GM18951 (cell line): ENCODE measurements at regions not wholly inside any gene's neighbourhood (a gene's known extent, or its start where the extent isn't known, plus 50 kb on each side); places are given as distances from the start of the nearest gene placed in this dataset.

Experiments used
- POLR2A ChIP-seq: IDR thresholded peaks from 4 replicates; pipeline ENCODE4 v1.6.1; 2011; ENCODE audit warnings: mild to moderate bottlenecking; ENCODE audit not compliant: insufficient read length, insufficient read depth; ENCODE audit errors: extremely low read depth
- in situ Hi-C: fragments of 300-500 bp; cut with MboI; formaldehyde crosslinking; loops from one replicate; pipeline ENCODE4 v1.12.0; 2022; ENCODE audit warnings: low sequenced_read_pairs, mixed read lengths, inconsistent platforms; ENCODE audit not compliant: unreplicated experiment

DNA sequence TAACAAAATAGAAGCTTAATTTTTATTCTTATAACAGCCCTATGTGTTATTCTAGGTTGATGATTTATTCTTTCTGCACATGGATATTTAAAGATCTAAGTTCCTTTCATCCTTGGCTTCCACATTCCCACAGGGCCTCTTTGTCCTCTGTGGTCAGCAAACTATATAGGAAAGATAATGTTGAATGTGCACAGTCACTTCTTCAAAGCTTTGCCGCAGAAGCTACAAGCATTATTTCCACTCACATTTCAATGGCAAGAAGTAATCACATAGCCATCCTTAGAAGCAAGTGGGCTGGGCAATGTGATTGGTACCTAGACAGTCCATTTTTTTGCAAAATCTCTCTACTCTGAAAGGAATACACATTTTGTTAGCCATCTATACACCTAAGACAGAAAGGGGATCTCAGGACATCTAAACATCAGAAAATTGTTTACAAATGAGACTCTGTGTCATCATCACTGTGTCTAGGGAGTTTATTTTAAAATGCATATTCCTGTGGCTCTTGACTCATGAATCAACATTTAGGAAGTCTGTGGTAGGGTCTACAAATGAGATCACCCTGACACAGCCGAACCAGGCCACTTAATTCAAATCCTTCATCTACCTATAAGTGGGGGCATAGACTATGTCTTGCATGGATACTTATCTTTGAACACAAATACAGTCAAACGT lies 1060.5 kb downstream of the XPNPEP1 start:
- TF ChIP-seq POLR2A, result no peak
- in situ Hi-C loops, result no loop called here

DNA sequence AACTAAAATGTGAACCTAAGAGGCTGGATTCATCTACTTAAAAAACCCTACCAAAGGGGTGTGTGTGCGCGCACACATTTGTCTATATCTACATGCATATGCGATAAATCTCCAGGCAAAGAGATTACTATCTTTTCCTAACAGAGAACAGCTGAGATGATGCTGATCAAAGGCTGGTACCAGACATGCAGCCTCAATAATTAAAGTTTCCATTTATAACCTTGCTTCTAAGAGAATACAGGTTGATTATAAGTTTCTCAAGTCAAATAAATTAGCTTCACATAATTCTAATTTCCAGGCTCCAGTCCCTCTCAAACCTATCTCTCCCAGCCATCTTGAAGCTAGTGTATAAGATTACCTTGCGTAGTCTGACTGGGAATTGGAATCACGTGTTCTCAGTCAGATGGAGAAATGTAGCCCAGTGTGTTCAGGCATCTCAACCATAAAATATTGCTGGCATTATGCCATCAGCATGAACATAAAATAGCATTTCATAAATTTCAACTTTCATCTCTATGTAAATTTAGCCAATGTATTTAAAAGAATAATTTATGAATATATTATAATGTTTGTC lies 1062.0 kb downstream of the XPNPEP1 start:
- no peak for TF ChIP-seq POLR2A
- in situ Hi-C loops, result no loop called here

DNA sequence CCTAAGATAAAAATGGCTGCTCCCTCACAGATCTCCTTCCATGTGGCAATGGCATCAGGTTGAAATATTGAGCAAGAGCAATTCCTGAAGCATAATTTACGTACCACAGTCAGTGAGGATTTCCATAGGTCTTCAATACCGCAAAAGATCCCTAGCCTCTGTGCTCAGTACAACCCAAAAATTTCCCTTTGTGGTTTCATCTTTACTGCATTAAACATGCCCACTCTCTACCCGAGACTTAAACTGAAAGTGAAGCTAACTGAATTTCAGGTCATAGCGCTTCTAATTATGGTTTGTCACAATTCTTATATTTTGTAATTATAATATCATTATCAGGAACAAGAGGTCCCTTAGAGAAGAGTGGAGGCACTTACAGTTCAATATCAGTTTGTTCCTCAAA lies 1071.1 kb downstream of the XPNPEP1 start:
- no peak for TF ChIP-seq POLR2A

DNA sequence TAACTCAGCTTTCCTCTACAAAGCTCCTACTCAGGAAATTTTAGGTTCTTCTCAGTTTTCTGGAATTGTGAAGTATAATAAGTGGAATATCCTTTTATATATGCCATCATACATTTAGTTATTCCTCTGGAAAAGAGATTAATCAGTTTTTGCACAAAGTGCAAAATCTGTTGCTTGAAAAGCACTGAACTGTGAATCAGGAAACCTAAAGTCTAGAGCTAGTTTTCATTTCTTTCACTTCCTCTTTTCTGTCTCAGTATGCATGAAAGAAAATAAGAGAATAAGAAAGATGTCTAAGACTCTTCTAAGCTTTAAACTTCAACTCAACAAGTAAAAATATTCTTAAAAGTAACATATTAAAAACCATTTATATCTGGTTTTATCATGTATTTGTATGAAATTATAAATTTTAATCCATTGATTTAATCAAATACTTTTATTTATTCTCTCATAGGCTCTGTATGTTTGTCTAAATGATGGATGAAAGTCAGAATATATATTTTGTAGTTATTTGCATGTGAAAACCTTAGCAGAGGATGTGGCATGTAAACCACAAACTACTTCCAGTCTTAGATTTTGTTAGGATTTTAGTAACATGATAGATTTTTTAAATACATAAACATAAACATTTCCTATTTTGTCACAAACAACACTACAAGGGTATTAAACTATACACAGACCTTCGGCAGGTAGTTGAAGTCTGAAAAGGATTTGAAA lies 1073.0 kb downstream of the XPNPEP1 start:
- TF ChIP-seq POLR2A, result no peak
- in situ Hi-C loops, result no loop called here

More for the DNA sequence above, 1071.1 kb downstream of the XPNPEP1 start:
- in situ Hi-C loops, result no loop called here

DNA sequence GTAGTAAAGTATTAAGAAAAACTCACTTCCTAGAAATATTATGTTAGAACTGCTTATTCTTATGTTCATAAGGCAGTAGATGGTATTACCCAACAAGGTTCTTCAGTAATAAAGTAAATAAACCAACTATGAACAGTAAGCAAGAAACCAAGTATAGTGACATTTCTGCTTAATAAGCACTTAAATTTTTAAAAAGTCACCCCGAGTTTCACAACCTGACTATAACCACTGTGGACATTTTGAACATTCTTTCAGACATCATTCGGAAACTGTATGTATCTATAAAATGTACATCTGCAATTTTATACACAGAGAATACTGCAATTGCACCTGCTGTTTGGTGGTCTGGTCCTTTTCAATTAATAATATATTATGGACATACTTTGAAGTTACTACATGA lies 1073.6 kb downstream of the XPNPEP1 start:
- in situ Hi-C loops, result no loop called here
- TF ChIP-seq POLR2A, result no peak

DNA sequence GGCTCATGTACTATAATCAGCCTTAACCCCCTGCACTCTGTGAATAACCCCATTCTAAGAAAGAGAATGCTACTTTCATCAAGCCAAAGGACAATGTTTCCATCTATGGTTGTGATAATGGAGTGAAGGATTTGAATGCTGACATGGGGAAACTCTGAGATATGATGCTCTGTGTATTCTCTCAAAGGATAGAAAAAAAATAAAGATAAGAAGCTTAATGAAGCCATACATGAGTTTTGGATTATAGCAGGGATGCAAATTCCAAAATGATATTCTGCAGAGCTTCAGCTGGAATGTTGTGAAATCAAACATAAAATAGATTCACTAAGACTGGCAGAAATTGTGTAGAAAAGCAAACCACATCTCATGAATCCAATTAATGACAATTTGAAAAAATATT lies 1074.1 kb downstream of the XPNPEP1 start:
- TF ChIP-seq POLR2A, result no peak
- in situ Hi-C loops, result no loop called here

DNA sequence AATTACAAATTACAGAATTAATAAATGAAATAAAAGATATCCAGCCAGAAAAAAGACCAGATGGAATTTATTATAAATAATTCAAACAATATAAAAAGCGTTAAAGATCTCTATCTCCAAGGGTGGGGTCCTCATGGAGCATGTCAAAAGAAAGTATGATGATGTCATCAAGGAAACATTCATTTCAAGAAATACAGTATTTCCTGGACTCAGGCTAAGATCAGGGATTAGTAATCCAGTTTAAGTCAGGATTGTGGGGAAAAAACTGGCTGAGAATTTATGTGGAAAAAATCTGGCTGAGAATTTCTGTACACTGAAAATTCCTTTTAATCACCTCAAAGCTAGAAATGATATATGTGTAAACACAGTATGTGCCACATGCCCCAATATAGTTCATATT lies 1075.3 kb downstream of the XPNPEP1 start:
- in situ Hi-C loops, result no loop called here
- no peak for TF ChIP-seq POLR2A

DNA sequence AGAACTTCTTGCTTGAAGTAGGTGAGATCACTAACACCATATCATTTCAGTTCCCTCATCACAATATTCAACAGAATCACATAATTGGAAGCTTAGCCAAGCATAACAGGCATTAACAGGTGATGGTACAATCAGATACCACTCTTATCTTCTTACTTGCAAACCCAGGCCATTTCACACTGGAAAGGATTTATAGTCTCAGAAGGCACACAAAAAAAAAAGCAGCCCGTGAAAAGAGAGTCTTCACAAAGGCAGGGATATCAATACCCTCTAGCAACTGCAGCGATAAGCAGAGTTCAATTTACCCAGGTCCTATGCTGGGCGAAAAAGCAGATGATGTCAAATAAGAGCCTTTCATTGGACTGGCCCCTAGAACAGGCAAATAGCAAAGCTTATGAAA lies 1082.4 kb downstream of the XPNPEP1 start:
- no peak for TF ChIP-seq POLR2A
- in situ Hi-C loops, result no loop called here

DNA sequence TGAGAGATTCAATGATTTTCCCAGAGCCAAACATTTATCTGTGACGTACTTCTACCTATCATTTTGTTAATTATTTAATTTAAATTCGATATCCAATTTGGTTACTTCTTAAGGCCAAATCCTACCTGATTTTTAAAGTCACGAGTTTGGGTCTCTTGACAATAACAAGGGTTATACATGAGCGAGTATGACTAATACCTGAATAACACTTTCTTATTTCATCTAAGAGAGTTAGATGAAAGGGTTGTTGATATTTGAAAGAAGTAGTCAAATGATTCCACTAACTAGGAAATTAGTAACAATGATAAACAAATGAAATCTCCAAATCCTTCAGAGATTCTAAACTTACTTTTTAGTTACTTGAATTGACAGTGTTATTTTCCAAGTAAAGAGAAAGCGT lies 1086.9 kb downstream of the XPNPEP1 start:
- TF ChIP-seq POLR2A, result no peak
- in situ Hi-C loops, result no loop called here

DNA sequence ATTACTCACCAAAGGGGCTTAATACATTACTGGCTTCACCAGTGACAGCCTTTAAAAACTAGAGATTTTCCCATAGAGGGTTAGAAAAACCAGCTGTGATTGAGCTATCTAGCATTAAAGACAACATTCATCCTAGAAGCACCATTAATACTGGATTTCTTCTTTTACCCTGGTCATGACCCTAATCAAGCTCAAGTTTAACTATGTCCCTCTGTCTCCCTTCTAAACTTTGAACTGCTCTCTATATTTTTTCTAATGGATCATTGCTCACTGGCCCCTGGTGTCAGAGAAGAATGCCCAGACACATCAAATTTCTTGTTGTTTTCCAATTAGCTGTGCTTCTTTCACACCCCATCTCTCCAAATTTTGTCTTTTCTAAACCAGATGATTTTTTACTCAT lies 1101.3 kb downstream of the XPNPEP1 start:
- no peak for TF ChIP-seq POLR2A
- in situ Hi-C loops, result no loop called here

DNA sequence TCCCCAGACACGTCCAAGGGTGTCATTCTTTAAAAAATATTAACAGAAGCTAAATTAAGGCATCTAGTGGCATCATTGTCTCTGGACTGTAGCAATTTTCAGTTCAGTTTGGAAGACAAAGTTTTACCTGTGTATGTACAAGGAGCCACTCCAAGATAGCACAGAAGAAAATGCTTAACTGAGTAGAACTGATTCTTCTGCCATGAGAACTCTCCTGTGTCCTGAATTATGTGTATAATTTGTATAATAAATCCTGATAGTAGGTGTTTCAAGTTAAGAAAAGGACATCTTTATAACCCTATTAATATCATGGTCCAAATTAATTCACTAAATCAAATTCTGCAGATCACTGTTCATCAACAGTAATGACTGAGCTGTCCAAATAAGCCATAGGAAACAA lies 1104.0 kb downstream of the XPNPEP1 start:
- in situ Hi-C loops, result no loop called here

DNA sequence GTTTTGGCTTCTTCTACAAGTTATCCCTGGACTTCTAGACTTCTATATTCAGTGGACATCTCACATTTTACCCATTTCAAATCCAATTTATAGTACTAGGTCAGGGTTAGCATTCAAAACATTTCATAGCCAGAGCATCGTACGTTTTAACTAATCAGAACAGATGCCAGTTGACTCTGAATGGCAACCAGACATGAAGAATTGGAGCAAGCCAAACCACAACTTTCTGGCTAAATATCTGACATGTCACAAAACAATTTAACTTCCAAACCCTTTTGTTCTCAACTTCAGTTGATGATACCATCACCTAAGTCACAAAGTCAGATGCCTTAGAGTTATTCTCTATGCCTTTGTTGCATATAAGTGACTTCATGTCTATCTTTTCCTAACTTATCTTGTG lies 1105.7 kb downstream of the XPNPEP1 start:
- TF ChIP-seq POLR2A, result no peak
- in situ Hi-C loops, result no loop called here

More for the DNA sequence above, 1104.0 kb downstream of the XPNPEP1 start:
- TF ChIP-seq POLR2A, result no peak

DNA sequence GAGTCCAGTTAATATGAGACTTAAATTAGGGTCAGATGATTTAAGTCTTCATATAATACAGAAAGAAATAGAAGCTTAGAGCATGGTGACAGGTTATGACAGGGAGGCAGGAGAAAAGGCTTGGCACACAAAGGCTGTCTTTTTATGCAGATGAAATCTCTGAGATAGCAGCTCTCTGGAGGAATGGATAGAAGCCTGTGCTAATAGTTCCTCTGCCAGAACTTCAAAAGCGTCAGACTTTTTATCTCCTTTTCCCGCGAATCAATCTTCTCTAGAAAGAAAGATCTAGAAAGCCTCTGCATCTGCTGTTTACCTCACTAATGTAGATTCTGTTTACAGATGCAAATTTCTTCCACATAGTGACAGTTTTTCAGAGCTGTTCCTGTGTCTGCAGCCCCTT lies 1106.2 kb downstream of the XPNPEP1 start:
- no peak for TF ChIP-seq POLR2A
- in situ Hi-C loops, result no loop called here

DNA sequence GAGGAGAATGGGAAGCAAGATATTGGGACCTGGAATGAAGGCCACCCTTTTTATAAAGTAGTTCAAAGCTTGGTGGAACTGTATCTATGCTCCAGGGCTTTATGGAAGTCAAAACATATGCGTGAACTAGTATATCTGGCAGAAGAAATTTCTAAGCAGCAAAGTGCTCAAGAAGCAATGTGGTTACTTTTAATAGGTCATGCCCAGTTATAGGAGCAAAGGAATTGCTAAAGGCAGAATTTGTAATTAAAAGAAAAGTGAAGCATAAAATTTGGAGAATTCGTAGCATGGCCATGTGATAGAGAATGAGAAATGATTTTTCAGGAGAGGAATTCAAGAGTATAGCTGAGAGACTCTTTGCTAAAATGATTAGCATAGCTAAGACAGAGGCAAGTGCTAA lies 1110.4 kb downstream of the XPNPEP1 start:
- in situ Hi-C loops, result no loop called here
- TF ChIP-seq POLR2A, result no peak

DNA sequence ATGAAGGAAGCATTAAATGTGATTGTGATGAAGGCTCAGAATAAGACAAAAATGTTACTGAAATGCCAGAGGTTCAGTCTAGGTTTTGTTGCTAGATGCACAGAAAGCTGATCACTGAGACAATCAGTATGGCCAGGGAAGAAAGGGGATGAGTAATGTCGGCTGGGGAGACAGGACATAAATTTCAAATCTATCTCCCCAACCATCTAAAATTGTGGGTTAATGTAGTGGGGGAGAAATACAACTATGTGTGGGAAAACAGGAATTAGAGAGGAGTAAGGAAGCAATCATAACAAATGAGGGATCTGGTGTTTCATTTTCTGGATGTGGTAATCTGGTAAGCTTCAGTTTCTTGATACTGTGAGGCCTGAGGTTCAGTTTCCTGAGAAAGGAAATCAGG lies 1111.0 kb downstream of the XPNPEP1 start:
- in situ Hi-C loops, result no loop called here
- no peak for TF ChIP-seq POLR2A

DNA sequence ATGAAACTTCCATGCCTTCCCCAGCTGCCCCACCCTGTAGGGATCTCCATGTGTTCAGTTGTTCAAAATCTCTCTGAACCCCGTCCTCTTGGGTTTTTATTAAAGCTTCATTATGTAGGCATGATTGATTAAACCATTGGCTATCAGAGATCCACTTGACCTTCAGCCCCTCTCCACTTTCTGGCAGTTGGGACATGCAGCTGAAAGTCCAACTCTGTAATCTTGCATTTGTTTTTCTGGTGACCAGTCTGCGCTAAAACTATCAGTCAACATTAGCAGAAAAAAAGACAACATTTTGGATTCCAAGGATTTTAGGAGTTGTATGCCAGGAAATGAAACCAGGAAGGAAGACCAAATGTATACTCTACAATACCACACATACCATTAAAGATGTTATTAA lies 1115.1 kb downstream of the XPNPEP1 start:
- in situ Hi-C loops, result no loop called here
- TF ChIP-seq POLR2A, result no peak
